SJSA1 (cell line): ENCODE measurements at regions not wholly inside any gene's neighbourhood (a gene's known extent, or its start where the extent isn't known, plus 50 kb on each side); places are given as distances from the start of the nearest gene placed in this dataset.

ENCODE experiments used
- DNase-seq, 2 experiments: peaks; one replicate each; pipeline ENCODE4 v3.0.0-alpha.2; 2015 to 2020; ENCODE audit warnings: low spot score in 2 of 2, low read depth in 1 of 2
- H3K27ac ChIP-seq: fragments of 250-450 bp; sonication (Bioruptor Pico); 2 replicates; pipeline ENCODE4 v1.5.1; 2020; ENCODE audit warnings: mild to moderate bottlenecking, moderate library complexity
- H3K27me3 ChIP-seq: fragments of 250-450 bp; sonication (Bioruptor Pico); replicated peaks from 2 replicates; pipeline ENCODE4 v1.5.1; 2020; ENCODE audit warnings: mild to moderate bottlenecking, moderate library complexity
- H3K36me3 ChIP-seq: fragments of 250-450 bp; sonication (Bioruptor Pico); 2 replicates; pipeline ENCODE4 v1.5.1; 2020; ENCODE audit warnings: mild to moderate bottlenecking
- H3K4me1 ChIP-seq: fragments of 250-450 bp; sonication (Bioruptor Pico); replicated peaks from 2 replicates; pipeline ENCODE4 v1.6.1; 2021; ENCODE audit warnings: mild to moderate bottlenecking
- H3K4me3 ChIP-seq: fragments of 250-450 bp; sonication (Bioruptor Pico); 2 replicates; pipeline ENCODE4 v1.5.1; 2020; ENCODE audit warnings: mild to moderate bottlenecking
- H3K9me3 ChIP-seq: fragments of 250-450 bp; sonication (Bioruptor Pico); replicated peaks from 2 replicates; pipeline ENCODE4 v1.5.1; 2020; ENCODE audit warnings: mild to moderate bottlenecking

GRCh38 chr2:45289997-45290709 lies 280.9 kb upstream of the SIX2 start:
- Histone ChIP-seq H3K4me3 (no peak overlapping the region), H3K27me3 (no peaks in the 10 kb centered on the region), H3K9me3 (no peaks in the 10 kb centered on the region), H3K36me3 (no peaks in the 10 kb centered on the region), H3K4me1 (peaks cover 8% of the 10 kb centered on the region), H3K27ac (no peak overlapping the region)
- DNase-seq, result no peak

- H3K27ac ChIP-seq, result no peak overlapping the region
- no peaks in the 10 kb centered on the region for H3K36me3 ChIP-seq
- DNase-seq, result no peak
- H3K4me3 ChIP-seq, result no peak overlapping the region
- 0 out of 2 replicates have a peak, but pooled peaks cover 3% of the 10 kb centered on the region for H3K9me3 ChIP-seq
- peaks cover 15% of the 10 kb centered on the region for H3K4me1 ChIP-seq
- H3K27me3 ChIP-seq, result no peaks in the 10 kb centered on the region
Observed at GRCh38 chr2:45288532-45289417, 279.5 kb upstream of the SIX2 start.

GRCh38 chr2:45287045-45287444 lies 277.8 kb upstream of the SIX2 start:
- Histone ChIP-seq H3K9me3 (0 out of 2 replicates have a peak, but pooled peaks cover 3% of the 10 kb centered on the region), H3K36me3 (no peaks in the 10 kb centered on the region), H3K27me3 (no peaks in the 10 kb centered on the region), H3K27ac (no peak overlapping the region), H3K4me3 (no peak overlapping the region), H3K4me1 (peaks cover 24% of the 10 kb centered on the region)
- DNase-seq, result no peak

- Histone ChIP-seq H3K27me3 (no peaks in the 10 kb centered on the region), H3K36me3 (no peaks in the 10 kb centered on the region), H3K4me1 (peaks cover 24% of the 10 kb centered on the region), H3K9me3 (0 out of 2 replicates have a peak, but pooled peaks cover 3% of the 10 kb centered on the region), H3K27ac (no peak overlapping the region), H3K4me3 (no peak overlapping the region)
- no peak for DNase-seq
Observed at GRCh38 chr2:45285771-45286390, 276.6 kb upstream of the SIX2 start.

- H3K36me3 ChIP-seq, result no peaks in the 10 kb centered on the region
- 0 out of 2 replicates have a peak, but pooled peaks cover 3% of the 10 kb centered on the region for H3K9me3 ChIP-seq
- no peaks in the 10 kb centered on the region for H3K27me3 ChIP-seq
- H3K4me1 ChIP-seq, result peaks cover 24% of the 10 kb centered on the region
- DNase-seq, result no peak
- H3K4me3 ChIP-seq, result no peak overlapping the region
- H3K27ac ChIP-seq, result no peak overlapping the region
Observed at GRCh38 chr2:45285311-45285710, 276.1 kb upstream of the SIX2 start.

- no peaks in the 10 kb centered on the region for H3K27me3 ChIP-seq
- no peaks in the 10 kb centered on the region for H3K36me3 ChIP-seq
- DNase-seq, result no peak
- no peak overlapping the region for H3K4me3 ChIP-seq
- no peak overlapping the region for H3K27ac ChIP-seq
- peaks cover 29% of the 10 kb centered on the region for H3K4me1 ChIP-seq
- 0 out of 2 replicates have a peak, but pooled peaks cover 3% of the 10 kb centered on the region for H3K9me3 ChIP-seq
Observed at GRCh38 chr2:45284621-45284995, 275.4 kb upstream of the SIX2 start.

GRCh38 chr2:45283764-45284620 lies 274.7 kb upstream of the SIX2 start:
- H3K4me1 ChIP-seq, result peaks cover 35% of the 10 kb centered on the region
- no peak overlapping the region for H3K27ac ChIP-seq
- H3K36me3 ChIP-seq, result no peaks in the 10 kb centered on the region
- peak; percentile 56 to 59 for DNase-seq
- H3K4me3 ChIP-seq, result no peak overlapping the region
- no peaks in the 10 kb centered on the region for H3K27me3 ChIP-seq
- H3K9me3 ChIP-seq, result 0 out of 2 replicates have a peak, but pooled peaks cover 3% of the 10 kb centered on the region

GRCh38 chr2:45282646-45283045 lies 273.4 kb upstream of the SIX2 start:
- peaks cover 40% of the 10 kb centered on the region for H3K4me1 ChIP-seq
- H3K4me3 ChIP-seq, result no peak overlapping the region
- H3K27ac ChIP-seq, result no peak overlapping the region
- no peak for DNase-seq
- H3K27me3 ChIP-seq, result no peaks in the 10 kb centered on the region
- 0 out of 2 replicates have a peak, but pooled peaks cover 3% of the 10 kb centered on the region for H3K9me3 ChIP-seq
- no peaks in the 10 kb centered on the region for H3K36me3 ChIP-seq

GRCh38 chr2:45281311-45281710 lies 272.1 kb upstream of the SIX2 start:
- no peaks in the 10 kb centered on the region for H3K27me3 ChIP-seq

GRCh38 chr2:45280794-45281193 lies 271.5 kb upstream of the SIX2 start:
- Histone ChIP-seq H3K4me3 (no peak overlapping the region), H3K4me1 (peaks cover 58% of the 10 kb centered on the region), H3K27me3 (no peaks in the 10 kb centered on the region), H3K9me3 (peaks cover 3% of the 10 kb centered on the region; the same call in 1 of the 2 replicates), H3K27ac (no peak overlapping the region), H3K36me3 (no peaks in the 10 kb centered on the region)
- DNase-seq, result no peak

More at GRCh38 chr2:45281311-45281710, 272.1 kb upstream of the SIX2 start:
- Histone ChIP-seq H3K27ac (no peak overlapping the region), H3K36me3 (no peaks in the 10 kb centered on the region), H3K4me3 (no peak overlapping the region), H3K9me3 (peaks cover 3% of the 10 kb centered on the region; the same call in 1 of the 2 replicates), H3K4me1 (peaks cover 53% of the 10 kb centered on the region)
- no peak for DNase-seq

- H3K27ac ChIP-seq, result no peak overlapping the region
- H3K4me1 ChIP-seq, result peaks cover 67% of the 10 kb centered on the region
- H3K36me3 ChIP-seq, result no peaks in the 10 kb centered on the region
- H3K27me3 ChIP-seq, result no peaks in the 10 kb centered on the region
- H3K9me3 ChIP-seq, result no peaks in the 10 kb centered on the region; the same call in 1 of the 2 replicates
- H3K4me3 ChIP-seq, result no peak overlapping the region
- no peak for DNase-seq
Observed at GRCh38 chr2:45279356-45279755, 270.1 kb upstream of the SIX2 start.

- DNase-seq, result no peak
- Histone ChIP-seq H3K4me1 (peaks cover 58% of the 10 kb centered on the region), H3K27ac (no peak overlapping the region), H3K4me3 (no peak overlapping the region), H3K36me3 (no peaks in the 10 kb centered on the region), H3K27me3 (no peaks in the 10 kb centered on the region), H3K9me3 (no peaks in the 10 kb centered on the region; the same call in 1 of the 2 replicates)
Observed at GRCh38 chr2:45278365-45279078, 269.3 kb upstream of the SIX2 start.
